ENCODE measurements at regions not wholly inside any gene's neighbourhood (a gene's known extent, or its start where the extent isn't known, plus 50 kb on each side); places are given as distances from the start of the nearest gene placed in this dataset.

GRCh38 chr10:10618139-10618538, 399.5 kb upstream of the CELF2 start:
- no peak for DNase-seq (ENCODE audit: low read depth in 2 of 2)

- no peak for DNase-seq (ENCODE audit: low read depth in 2 of 2)
Observed at GRCh38 chr10:10623958-10624566, 393.6 kb upstream of the CELF2 start.

GRCh38 chr10:10624567-10624962, 393.1 kb upstream of the CELF2 start:
- DNase-seq (ENCODE audit: low read depth in 2 of 2) = no peak

- no peak for DNase-seq (ENCODE audit: low read depth in 2 of 2)
Observed at GRCh38 chr10:10625491-10625890, 392.2 kb upstream of the CELF2 start.

- no peak for DNase-seq (ENCODE audit: low read depth in 2 of 2)
Observed at GRCh38 chr10:10626734-10627133, 390.9 kb upstream of the CELF2 start.

GRCh38 chr10:10627414-10627813, 390.3 kb upstream of the CELF2 start:
- DNase-seq (ENCODE audit: low read depth in 2 of 2) = no peak

GRCh38 chr10:10629512-10629911, 388.2 kb upstream of the CELF2 start:
- DNase-seq (ENCODE audit: low read depth in 2 of 2) = no peak

- no peak for DNase-seq (ENCODE audit: low read depth in 2 of 2)
Observed at GRCh38 chr10:10630281-10630680, 387.4 kb upstream of the CELF2 start.

GRCh38 chr10:10630782-10631181, 386.9 kb upstream of the CELF2 start:
- no peak for DNase-seq (ENCODE audit: low read depth in 2 of 2)

GRCh38 chr10:10642189-10642588, 375.5 kb upstream of the CELF2 start:
- no peak for DNase-seq (ENCODE audit: low read depth in 2 of 2)

- no peak for DNase-seq (ENCODE audit: low read depth in 2 of 2)
Observed at GRCh38 chr10:10642751-10643150, 374.9 kb upstream of the CELF2 start.

- DNase-seq (ENCODE audit: low read depth in 2 of 2) = no peak
Observed at GRCh38 chr10:10644008-10644646, 373.5 kb upstream of the CELF2 start.

- DNase-seq (ENCODE audit: low read depth in 2 of 2) = no peak
Observed at GRCh38 chr10:10644676-10645385, 372.8 kb upstream of the CELF2 start.

GRCh38 chr10:10647331-10647730, 370.3 kb upstream of the CELF2 start:
- DNase-seq (ENCODE audit: low read depth in 2 of 2) = no peak

- DNase-seq (ENCODE audit: low read depth in 2 of 2) = no peak
Observed at GRCh38 chr10:10657139-10657760, 360.4 kb upstream of the CELF2 start.

- DNase-seq (ENCODE audit: low read depth in 2 of 2) = no peak
Observed at GRCh38 chr10:10658172-10658785, 359.4 kb upstream of the CELF2 start.

- DNase-seq (ENCODE audit: low read depth in 2 of 2) = no peak
Observed at GRCh38 chr10:10660054-10660453, 357.6 kb upstream of the CELF2 start.

- no peak for DNase-seq (ENCODE audit: low read depth in 2 of 2)
Observed at GRCh38 chr10:10661176-10661575, 356.5 kb upstream of the CELF2 start.

- DNase-seq (ENCODE audit: low read depth in 2 of 2) = no peak
Observed at GRCh38 chr10:10662716-10663408, 354.8 kb upstream of the CELF2 start.

- no peak for DNase-seq (ENCODE audit: low read depth in 2 of 2)
Observed at GRCh38 chr10:10663622-10664021, 354.1 kb upstream of the CELF2 start.

GRCh38 chr10:10665750-10666149, 351.9 kb upstream of the CELF2 start:
- DNase-seq (ENCODE audit: low read depth in 2 of 2) = no peak

GRCh38 chr10:10667466-10667865, 350.2 kb upstream of the CELF2 start:
- DNase-seq (ENCODE audit: low read depth in 2 of 2) = no peak
